ENCODE measurements at regions not wholly inside any gene's neighbourhood (a gene's known extent, or its start where the extent isn't known, plus 50 kb on each side); places are given as distances from the start of the nearest gene placed in this dataset.
A peak's percentile ranks its signal among the peaks of the same experiment; 100 is the strongest.
"Not testable (repeated sequence)": the region's sequence is repeated elsewhere in the genome, so short reads cannot be mapped to it uniquely, and the experiment has no call there.

DNA sequence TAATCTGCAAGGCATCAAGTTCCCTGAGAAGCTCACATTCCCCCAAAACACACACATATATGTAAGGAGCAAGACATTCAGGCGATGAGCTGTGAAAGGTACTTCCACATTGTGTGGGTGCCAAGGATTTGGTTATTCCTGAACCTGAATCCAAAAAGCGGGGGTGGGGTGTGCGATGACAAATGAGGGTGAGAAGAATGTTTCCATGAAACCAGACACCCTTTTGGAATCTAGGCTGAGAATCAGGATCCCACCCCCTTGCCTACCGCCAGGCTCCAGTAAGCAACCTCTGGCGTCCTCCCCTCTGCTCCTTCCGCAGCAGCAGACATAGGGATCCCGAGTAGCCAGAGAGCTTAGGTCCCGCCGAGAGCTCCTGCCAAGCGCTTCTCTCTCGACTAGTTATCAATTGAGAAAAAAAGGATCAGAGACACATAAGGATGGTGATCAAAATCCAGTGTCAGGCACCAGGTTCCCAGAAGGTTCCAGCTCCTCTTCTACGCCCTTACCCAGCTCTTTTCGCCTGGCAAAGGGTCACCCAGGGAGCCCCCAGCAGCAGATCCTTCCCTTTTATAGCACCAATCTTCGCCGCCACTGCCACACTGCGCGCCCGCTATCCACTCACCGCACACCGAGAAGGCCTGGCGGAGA lies 191.1 kb downstream of the USP22 start:
- DNase-seq, result not testable (repeated sequence)

DNA sequence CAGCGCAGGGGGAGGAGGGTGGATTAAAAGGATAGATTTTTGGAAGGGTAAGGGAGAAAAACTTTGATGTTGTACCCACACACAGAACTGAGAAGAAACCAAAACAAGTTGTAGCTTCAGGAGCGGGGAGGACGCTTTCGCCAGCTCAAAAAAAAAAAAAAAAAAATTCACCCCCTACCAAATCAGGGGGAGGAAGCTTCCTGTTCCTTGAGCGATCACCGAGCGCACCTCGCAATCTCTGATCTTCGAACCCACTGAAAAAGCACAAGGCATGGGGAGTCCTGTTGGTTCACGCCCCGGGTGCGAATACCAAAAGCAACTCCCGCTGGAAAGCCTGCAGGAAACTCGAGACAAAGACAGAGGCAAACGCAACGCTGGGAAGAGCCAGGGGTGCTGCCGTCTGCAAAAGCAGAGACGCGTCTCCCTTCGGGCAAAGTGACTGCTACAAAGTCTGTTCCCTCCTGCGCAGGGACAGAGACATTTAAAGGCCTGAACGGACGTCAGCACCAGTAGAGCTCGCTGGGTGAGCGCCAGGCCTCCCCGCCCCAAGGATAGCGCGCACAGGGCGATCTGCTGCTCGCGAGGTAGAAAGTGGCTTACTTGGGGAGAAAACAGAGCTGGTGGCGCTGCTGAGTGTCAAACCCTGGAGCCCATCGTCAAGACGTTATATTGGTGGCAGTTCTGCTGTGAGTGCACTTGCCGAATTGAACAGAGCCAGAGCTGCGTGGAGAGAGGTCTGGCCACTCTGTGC lies 190.4 kb downstream of the USP22 start:
- no peak for DNase-seq

DNA sequence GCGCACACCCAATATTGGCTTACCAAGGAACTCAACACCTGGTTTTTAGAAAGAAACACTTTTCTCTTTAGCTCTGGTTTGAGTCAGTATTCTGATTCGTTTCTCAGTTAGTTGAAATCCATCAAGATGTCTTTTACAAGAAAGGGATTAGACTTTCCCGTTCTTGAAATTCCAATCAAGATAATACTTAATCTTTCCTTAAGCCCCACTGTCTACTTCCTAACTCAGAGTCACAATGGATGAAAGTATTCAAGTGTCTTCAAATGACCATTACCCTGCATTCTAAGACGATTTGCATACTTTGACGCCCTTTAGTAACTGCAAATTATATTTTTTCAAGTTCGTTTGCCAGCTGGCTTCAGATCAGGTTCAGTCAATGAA lies 189.8 kb downstream of the USP22 start:
- no peak for DNase-seq

DNA sequence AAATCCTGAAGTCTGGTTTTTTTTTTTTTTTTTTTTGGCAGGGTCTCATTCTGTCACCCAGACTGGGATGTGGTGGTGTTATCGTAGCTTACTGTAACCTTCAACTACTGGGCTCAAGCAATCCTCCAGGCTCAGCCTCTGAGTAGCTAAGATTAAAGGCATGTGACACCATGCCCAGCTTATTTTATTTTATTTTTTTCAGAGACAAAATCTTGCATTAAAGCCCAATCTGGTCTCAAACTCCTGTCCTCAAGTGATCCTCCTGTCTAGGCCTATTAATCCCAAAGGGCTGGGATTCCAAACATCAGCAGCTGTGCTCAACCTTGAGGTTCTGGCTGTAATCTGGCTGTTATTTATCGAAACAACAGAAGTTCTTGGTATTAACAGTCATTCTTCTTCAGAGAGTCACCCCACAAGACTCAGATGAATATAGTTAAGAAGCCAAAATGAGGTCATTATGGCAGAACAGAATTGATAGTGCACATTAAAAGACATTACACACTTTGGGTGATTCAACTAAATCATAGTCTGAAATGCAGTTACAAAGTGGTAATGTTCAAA lies 186.8 kb downstream of the USP22 start:
- not testable (repeated sequence) for DNase-seq

DNA sequence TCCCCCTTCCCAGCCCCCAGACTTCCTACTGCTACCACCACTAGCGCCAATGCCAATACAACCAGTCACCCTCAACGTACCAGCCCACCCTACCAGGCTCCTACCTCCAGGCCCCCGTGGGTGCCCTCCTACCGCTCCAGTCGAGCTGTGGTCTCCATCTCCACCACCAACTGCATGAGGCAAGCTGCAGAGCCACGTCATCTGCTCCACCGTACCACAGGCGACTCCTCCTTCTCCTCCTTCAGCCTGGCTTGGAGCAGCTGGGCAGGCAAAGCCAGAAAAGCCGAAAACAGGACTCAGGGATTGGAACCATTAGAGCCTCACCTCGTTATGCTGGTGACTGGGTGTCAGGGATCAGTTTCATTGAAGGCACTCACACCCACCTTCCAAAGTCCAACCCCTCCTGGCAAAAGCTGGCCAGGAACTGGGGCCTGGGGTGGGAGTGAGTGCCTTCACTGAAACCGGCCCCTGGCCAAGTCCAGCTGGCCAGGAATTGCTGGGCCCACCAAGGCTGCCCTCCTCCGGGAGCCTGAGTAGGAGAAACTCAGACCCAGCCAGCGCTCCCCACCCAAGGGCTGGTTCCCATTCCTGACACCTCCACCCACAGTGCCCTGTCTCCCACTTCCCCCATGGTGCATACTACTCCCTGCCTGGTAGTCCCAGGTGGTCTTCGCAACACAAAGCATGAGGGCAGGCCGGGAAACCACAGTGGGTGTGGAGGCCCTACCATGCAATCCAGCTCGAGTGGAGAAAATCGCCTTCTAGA lies 176.2 kb downstream of the USP22 start:
- not testable (repeated sequence) for DNase-seq

DNA sequence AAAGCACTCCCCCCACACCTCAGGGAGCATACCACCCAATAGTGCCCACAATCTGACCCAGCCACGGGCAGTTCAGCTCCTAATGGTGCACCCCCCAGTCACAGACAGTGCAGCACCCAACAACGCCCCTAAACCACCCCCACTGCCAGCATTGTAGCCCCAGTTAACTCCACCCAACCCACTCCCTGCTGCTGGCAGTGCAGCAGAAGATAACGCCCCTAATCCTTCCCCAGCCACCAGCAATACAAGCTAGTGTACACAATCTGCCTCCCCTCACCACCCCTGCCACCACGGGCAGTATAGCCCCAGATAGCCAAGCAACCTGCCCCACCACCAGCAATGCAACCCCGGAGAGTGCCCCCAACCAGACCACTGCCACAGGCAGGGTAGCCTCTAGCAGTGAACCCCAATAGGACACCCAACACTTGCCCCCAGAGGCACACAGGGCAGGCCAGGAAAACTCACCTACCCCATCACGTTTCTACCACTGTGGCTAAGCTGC lies 175.3 kb downstream of the USP22 start:
- DNase-seq, result not testable (repeated sequence)

DNA sequence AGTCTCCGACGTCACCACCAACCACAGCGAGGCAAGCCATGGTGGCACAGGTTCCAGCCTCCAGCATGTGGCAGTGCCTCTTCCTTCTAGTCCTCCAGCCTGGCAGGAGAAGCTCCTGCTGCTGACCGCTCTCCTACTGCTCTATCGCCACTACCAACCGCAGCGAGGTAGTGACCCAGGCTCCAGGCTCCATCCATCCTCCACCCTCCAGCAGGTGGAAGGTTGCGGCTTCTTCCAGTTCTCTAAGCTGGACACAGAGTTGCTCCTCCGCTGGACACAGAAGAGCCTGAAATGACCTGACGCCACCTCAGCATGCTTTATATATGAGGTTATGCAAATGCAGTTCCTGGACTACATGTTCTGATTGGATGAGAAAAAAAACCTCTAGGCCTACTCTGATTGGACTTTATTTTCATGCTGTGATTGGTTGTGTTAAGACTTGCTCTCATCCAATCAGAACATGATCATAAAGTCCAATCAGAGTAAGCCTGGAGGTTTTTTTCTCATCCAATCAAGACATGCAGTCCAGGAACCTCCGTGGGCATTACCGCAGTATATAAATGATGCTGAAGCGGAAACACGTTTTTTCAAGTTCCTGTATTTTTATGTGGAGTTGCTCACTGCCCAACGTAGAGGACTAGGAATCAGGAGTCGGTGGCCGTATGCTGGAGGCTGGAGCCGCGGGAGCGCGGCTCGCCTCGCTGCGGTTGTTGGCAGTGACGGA lies 174.7 kb downstream of the USP22 start:
- not testable (repeated sequence) for DNase-seq

DNA sequence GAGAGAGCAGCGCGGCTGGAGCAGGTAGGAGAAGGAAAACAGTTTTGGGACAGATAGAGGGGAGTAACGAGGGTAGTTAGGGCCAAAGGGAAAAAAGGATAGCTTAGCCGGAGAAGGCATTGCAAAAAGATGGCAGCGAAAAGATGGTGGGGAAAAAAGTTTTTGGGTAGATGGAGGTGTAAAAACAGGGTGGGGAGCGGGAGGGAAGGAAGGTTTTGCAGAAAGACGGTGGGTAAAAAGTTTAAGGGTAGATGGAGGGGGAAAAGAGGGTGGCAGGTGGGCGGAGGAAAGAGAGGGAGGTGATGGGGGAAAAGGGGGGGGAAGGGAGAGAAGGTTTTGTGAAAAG lies 174.2 kb downstream of the USP22 start:
- DNase-seq, result not testable (repeated sequence)

DNA sequence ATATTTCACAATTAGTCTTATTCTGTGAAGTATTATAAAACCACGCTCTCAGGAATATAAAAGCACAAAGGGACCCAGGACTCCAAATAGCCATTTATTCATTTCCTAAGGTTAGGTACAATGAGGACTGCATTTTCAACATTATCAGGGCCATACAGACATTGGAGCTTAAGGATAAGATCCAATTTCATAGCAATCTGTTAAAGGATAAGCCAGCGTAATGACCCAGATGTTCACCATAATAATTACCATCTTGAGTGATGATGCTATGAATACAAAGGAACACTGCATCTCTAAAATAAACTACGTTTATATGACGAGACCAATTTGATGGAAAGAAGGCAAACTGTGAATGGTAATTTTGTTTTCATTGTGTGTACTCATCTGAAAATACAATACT lies 169.6 kb downstream of the USP22 start:
- not testable (repeated sequence) for DNase-seq

DNA sequence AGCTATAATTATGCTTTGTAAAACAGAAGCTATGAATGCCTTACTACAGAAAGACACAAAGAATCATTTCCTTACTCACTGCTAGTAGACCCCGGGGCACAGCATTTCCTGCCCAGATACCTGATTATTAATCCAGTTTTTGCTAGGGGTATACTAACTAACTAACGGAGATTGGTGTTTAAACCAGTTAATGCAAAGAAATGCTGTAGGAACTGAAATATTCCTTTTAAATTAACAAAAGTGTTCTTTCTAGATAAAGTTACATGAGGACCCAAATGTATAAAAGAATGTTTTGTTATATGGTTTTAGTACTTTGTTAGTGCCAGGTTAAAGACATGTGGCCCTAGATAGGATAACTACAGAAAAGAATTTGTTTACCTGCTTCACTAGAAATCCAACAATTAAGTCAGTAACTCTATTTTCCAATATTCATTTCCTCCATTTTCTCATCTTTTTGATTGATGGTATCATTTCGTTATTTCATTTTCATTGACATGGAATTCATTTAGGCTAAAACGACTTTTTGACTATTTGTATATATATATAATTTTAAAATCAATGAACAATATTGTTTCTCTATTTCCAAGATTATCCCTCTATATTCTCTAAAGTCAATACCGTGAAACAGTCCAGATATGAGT lies 169.0 kb downstream of the USP22 start:
- DNase-seq, result not testable (repeated sequence)

DNA sequence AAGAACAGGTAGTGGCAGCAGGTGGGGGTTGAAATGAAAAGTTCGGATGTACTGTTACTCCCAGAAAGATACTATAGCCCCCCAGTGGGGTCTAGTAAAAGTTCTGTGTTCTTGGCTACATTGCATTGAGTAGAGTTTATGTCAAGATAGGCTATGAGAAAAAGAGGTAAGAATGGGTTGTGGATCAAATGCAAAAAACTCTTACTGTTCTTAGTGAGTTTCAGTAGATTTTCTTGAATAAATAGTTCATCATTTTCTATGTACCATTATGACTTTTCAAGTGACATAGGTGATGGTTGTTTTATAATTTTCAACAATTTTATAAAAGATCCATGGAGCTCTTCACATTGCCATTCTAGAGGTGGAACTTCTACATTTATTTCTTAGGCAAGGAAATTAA lies 165.4 kb downstream of the USP22 start:
- DNase-seq, result not testable (repeated sequence)

DNA sequence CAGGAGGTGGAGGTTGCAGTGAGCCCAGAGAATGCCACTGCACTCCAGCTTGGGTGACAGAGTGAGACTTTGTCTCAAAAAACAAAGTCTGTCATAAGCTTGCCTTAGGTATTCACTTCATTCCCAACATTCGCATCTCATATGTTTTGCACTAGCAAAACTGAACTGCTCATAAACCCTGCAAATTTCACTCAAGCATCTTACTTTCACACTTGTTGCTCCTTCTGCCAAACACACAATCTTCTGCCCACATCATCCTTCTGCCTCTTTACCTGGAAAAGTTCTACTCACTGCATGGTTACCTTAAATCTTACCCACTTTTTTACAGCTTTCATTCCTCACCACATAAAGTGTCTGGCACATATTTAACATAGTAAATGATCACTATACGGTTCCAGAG lies 152.5 kb downstream of the USP22 start:
- no peak for DNase-seq

DNA sequence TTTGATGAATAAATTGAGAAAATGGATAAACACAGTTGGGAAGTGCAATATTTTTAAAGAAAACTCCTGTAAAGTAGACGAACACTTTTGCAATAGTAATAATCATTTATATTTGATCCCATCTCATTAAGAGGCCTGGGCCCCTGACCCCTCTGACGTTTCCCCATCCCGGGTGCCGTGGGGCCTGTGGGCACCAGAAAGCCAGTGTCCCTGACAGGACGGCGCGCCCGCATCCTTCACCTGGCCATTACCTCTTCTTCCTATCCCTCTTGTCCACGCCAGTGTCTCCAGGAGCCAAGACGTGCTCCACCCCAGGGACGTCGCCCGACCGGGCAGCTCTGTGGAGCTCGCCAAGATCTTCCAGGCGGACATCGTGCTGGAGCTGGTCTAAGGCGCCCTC lies 147.4 kb downstream of the USP22 start:
- not testable (repeated sequence) for DNase-seq

DNA sequence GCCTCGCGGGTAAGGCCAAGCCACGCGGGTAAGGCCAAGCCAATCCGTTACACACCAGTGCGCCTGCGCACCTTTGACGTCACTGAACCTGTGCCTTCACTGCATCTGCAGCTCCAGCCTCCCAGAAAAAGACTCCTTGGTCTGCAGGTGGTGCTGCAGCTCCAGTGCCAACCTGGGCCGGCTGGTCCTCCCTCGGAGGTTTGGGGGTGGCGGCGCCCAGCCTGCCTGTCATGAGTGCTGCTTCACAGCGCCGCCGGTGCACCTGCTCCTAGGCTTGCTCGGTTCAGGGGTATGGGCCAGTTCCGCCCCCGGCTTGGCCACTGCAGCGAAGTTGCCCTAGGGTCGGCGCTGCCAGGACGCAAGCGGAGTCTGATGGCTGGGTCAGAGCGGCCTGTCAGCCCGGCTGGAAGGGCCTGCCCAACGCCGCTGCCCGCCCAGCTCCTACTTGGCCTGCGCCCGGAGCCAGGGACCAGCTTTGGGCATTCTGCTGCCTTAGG lies 146.6 kb downstream of the USP22 start:
- no peak for DNase-seq

DNA sequence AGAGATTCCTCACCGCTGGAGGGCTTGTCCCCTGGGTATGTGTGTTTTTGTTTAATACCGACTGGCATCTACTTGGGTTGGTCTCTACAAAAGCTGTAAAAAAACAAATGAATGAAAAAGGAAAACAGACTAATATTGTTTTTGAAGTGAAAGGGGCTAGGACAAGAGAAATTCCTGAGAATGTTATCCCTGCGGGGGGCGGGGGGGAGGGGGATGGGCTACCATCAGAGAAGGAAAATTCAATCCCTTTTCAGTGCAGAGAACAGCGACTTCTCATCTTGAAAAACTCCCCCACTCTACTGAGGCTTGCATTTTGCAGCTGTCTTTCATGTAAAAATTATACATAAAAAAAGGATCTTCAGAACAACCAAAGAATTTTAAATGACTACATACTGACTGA lies 144.1 kb downstream of the USP22 start:
- DNase-seq, result not testable (repeated sequence)

DNA sequence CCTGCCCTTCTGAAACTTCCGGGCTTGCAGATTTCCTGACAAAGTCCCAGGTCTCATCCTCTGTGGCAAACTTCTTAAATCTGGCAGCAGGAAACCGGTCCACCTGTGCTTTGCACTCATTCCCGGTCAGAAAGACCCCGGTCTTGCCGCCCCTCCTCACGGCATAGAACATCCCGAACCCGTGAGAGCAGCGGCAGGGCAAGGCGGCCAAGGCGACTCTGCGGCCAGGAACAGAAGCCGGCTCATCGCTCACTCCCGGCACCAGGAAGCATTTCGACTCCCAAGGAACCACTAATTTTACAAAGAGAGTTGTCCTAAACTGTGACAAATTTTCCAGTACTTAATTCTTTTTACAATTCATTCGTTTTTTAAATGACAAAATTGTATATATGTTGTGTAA lies 140.3 kb downstream of the USP22 start:
- DNase-seq, result not testable (repeated sequence)

DNA sequence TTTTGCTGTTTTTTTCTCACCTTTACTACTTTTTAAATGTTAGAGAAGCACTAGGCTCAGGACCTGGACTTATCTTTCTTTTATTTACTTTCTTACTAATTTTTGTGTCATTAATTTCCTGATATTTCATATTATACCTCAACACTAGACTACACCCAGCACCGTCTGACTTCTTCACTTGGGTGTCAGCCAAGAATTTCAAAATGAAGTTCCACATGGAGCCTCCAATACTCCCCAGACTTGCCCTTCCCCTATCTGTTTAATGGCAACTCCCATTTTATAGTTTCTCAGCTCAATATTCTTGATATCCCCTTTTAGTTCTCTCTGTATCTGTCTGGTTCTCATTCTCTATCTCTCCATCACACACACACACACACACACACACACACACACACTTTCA lies 139.3 kb downstream of the USP22 start:
- not testable (repeated sequence) for DNase-seq

DNA sequence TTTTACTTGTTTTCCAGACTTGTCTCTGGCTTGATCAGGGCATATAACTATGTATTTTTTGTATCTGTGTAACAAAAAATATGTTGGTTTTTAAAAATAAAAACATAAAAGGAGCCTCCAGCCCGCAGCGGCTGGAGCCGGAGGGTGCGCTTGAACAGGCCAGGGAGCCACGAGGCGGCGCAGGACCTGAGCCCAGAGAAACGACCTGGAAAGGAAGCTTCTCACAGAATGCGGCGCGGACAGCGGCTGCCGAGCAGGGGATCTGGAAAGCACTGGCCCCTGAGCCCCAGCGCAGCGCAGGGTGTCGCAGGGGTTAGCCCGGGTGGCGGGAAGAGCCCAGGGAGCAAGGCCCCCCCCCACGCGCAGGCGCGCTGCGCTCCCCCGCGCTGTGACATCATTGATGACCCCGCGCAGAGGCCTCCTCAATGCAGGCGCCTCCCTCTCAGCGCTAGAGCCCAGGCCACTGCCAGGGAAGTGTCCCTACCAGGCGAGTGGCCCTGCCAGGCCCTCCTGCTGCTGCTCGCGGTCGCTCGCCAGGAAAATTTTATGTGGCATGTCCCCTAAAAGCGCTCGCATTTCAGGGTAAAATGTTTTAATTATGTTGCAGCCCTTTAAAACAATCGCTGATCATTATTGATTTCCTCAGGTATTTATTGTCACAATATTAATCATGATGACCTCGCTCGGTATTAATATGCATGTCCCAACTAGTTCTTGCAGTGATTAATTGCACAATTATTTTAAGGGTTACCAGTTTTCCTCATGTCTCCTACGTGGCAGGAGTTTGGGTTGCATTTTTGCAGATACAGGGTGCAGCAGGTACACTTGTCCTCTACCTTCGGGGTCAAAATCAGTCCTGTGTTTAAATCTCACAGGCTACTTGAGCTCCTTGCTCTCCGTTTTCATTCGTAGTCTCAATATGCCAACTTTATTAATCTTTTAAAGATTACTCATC lies 134.2 kb downstream of the USP22 start:
- peak; percentile 22 for DNase-seq

DNA sequence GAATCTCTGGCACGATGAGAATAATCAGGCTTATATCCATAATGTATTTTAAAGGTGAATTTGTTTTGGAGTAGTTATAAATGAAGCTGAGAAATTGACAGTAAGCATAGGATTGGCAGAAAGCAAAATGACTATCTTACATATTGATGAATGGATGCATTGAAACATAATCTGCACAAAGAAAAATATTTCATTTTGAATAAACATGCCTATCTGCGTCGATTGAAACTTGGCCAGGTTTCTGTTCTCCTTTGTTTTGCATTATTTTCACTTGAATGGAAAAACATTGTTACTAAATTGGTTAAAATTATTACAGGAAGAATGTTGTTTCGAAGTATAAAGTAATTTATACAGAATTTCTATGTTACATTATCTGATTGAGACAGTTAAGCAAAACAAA lies 128.2 kb downstream of the USP22 start:
- DNase-seq, result no peak

DNA sequence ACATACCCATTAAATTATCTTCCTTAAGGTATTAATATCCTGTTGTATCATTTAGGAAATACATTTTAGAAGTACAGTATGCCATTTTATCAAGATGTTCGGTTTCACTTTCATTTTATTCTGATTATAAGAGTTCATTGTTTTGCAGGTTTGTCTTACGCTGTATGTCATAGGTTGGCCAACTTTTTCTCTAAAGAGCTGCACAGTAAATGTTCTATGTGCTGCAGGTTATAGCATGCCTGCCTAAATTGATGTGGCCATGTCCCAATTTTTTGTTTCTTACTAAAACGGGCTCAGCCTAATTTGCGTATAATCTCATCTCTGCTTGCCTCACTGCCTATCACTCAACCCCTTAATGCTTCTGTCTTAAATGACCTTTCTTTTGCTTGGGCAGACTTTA lies 126.4 kb downstream of the USP22 start:
- no peak for DNase-seq
